H9 (cell line): ENCODE measurements at regions not wholly inside any gene's neighbourhood (a gene's known extent, or its start where the extent isn't known, plus 50 kb on each side); places are given as distances from the start of the nearest gene placed in this dataset.

Source experiments
- DNase-seq: peaks from one replicate; pipeline ENCODE4 v3.0.0-alpha.2; 2017
- H2AFZ ChIP-seq: one replicate; pipeline ENCODE4 v1.6.1; 2013; ENCODE audit warnings: mild to moderate bottlenecking, low read length, control low read depth, moderate library complexity
- H2AK5ac ChIP-seq: 2 replicates; pipeline ENCODE4 v1.6.1; 2013; ENCODE audit warnings: low read length, control low read depth, mixed read lengths; ENCODE audit not compliant: insufficient read length
- H2BK120ac ChIP-seq: one replicate; pipeline ENCODE4 v1.6.1; 2013; ENCODE audit warnings: low read depth, mild to moderate bottlenecking, low read length, control low read depth, inconsistent platforms; ENCODE audit not compliant: poor library complexity, severe bottlenecking
- H2BK12ac ChIP-seq: 2 replicates; pipeline ENCODE4 v1.6.1; 2013; ENCODE audit warnings: low read length, control low read depth, mixed read lengths, low read depth; ENCODE audit not compliant: insufficient read length
- H2BK15ac ChIP-seq: 2 replicates; pipeline ENCODE4 v1.6.1; 2013; ENCODE audit warnings: low read depth, low read length, control low read depth
- H2BK20ac ChIP-seq: one replicate; pipeline ENCODE4 v1.6.1; 2013; ENCODE audit warnings: low read depth, mild to moderate bottlenecking, low read length, control low read depth, inconsistent platforms; ENCODE audit not compliant: poor library complexity, severe bottlenecking
- H2BK5ac ChIP-seq: 2 replicates; pipeline ENCODE4 v1.6.1; 2013; ENCODE audit warnings: low read length, control low read depth, mixed read lengths; ENCODE audit not compliant: insufficient read length
- H3K14ac ChIP-seq: 2 replicates; pipeline ENCODE4 v1.6.1; 2013; ENCODE audit warnings: low read length, control low read depth; ENCODE audit not compliant: insufficient read depth
- H3K18ac ChIP-seq: 2 replicates; pipeline ENCODE4 v1.6.1; 2013; ENCODE audit warnings: low read depth, mild to moderate bottlenecking, mixed read lengths, low read length, control low read depth; ENCODE audit not compliant: insufficient read length
- H3K23ac ChIP-seq: 2 replicates; pipeline ENCODE4 v1.6.1; 2013; ENCODE audit warnings: low read length, control low read depth, mixed read lengths, low read depth; ENCODE audit not compliant: insufficient read length
- H3K23me2 ChIP-seq: 2 replicates; pipeline ENCODE4 v1.6.1; 2013; ENCODE audit warnings: low read depth, mild to moderate bottlenecking, mixed read lengths, low read length, control low read depth; ENCODE audit not compliant: insufficient read length, poor library complexity, severe bottlenecking
- H3K27ac ChIP-seq: 2 replicates; pipeline ENCODE4 v1.5.1; 2013; ENCODE audit warnings: low read length, control low read depth, mixed read lengths, low read depth; ENCODE audit not compliant: insufficient read length
- H3K27me3 ChIP-seq: 2 replicates; pipeline ENCODE4 v1.6.1; 2013; ENCODE audit warnings: low read length, control low read depth, inconsistent platforms; ENCODE audit not compliant: insufficient read depth
- H3K4ac ChIP-seq: 2 replicates; pipeline ENCODE4 v1.6.1; 2013; ENCODE audit warnings: low read depth, mild to moderate bottlenecking, control low read depth, inconsistent platforms, low read length, moderate library complexity
- H3K4me1 ChIP-seq: 2 replicates; pipeline ENCODE4 v1.6.1; 2013; ENCODE audit warnings: low read length, control low read depth, inconsistent platforms; ENCODE audit not compliant: insufficient read depth
- H3K4me2 ChIP-seq: 2 replicates; pipeline ENCODE4 v1.6.1; 2013; ENCODE audit warnings: low read length, control low read depth, mixed read lengths; ENCODE audit not compliant: insufficient read length, insufficient read depth
- H3K56ac ChIP-seq: 2 replicates; pipeline ENCODE4 v1.6.1; 2013; ENCODE audit warnings: low read depth, mild to moderate bottlenecking, mixed read lengths, low read length, control low read depth; ENCODE audit not compliant: insufficient read length
- H3K79me1 ChIP-seq: 2 replicates; pipeline ENCODE4 v1.6.1; 2013; ENCODE audit warnings: low read depth, mild to moderate bottlenecking, moderate library complexity, low read length, control low read depth, inconsistent platforms; ENCODE audit not compliant: insufficient read depth, poor library complexity, severe bottlenecking
- H3K79me2 ChIP-seq: 2 replicates; pipeline ENCODE4 v1.6.1; 2013; ENCODE audit warnings: low read length, control low read depth, inconsistent platforms; ENCODE audit not compliant: insufficient read depth
- H3K9ac ChIP-seq: 2 replicates; pipeline ENCODE4 v1.6.1; 2013; ENCODE audit warnings: low read length, control low read depth, mixed read lengths; ENCODE audit not compliant: insufficient read length; ENCODE audit errors: extremely low read depth
- H3K9me3 ChIP-seq: one replicate; pipeline ENCODE4 v1.6.1; 2013; ENCODE audit warnings: low read depth, low read length, inconsistent platforms; ENCODE audit not compliant: control insufficient read depth
- H3T11ph ChIP-seq: one replicate; pipeline ENCODE4 v1.6.1; 2013; ENCODE audit warnings: mild to moderate bottlenecking, low read length, control low read depth, inconsistent platforms
- H4K20me1 ChIP-seq: one replicate; pipeline ENCODE4 v1.6.1; 2013; ENCODE audit not compliant: control insufficient read depth, insufficient read length, insufficient read depth
- H4K5ac ChIP-seq: 2 replicates; pipeline ENCODE4 v1.6.1; 2013; ENCODE audit warnings: low read depth, mild to moderate bottlenecking, mixed read lengths, low read length, control low read depth; ENCODE audit not compliant: insufficient read length
- H4K8ac ChIP-seq: replicated peaks from 2 replicates; pipeline ENCODE4 v1.6.1; 2013; ENCODE audit warnings: low read length, control low read depth, mixed read lengths, low read depth; ENCODE audit not compliant: insufficient read length
- H4K91ac ChIP-seq: 2 replicates; pipeline ENCODE4 v1.6.1; 2013; ENCODE audit warnings: low read depth, mild to moderate bottlenecking, moderate library complexity, mixed read lengths, low read length, control low read depth; ENCODE audit not compliant: insufficient read length
- H3K27ac Mint-ChIP-seq, 3 experiments: 2 replicates in 2 of 3; 3 replicates in 1 of 3; pipeline ENCODE4 v1.8.0; 2020 to 2021; ENCODE audit warnings: mixed read lengths in 3 of 3, mild to moderate bottlenecking in 1 of 3, moderate library complexity in 1 of 3
- H3K27me3 Mint-ChIP-seq: 2 replicates; pipeline ENCODE4 v1.8.0; 2021; ENCODE audit warnings: low read depth, mild to moderate bottlenecking, moderate library complexity, mixed read lengths
- H3K36me3 Mint-ChIP-seq, 3 experiments: 2 replicates in 2 of 3; 3 replicates in 1 of 3; pipeline ENCODE4 v1.8.0; 2020 to 2021; ENCODE audit warnings: low read depth in 3 of 3, mixed read lengths in 3 of 3; ENCODE audit not compliant: insufficient read depth in 1 of 3
- H3K4me1 Mint-ChIP-seq, 2 experiments: 2 replicates each; pipeline ENCODE4 v1.8.0; 2020; ENCODE audit warnings: mixed read lengths in 2 of 2
- H3K4me3 Mint-ChIP-seq, 2 experiments: 2 replicates in 1 of 2; 3 replicates in 1 of 2; pipeline ENCODE4 v1.8.0; 2020 to 2021; ENCODE audit warnings: mild to moderate bottlenecking in 2 of 2, mixed read lengths in 2 of 2, moderate library complexity in 1 of 2
- H3K9me3 Mint-ChIP-seq, 2 experiments: 2 replicates in 1 of 2; 3 replicates in 1 of 2; pipeline ENCODE4 v1.8.0; 2020; ENCODE audit warnings: mild to moderate bottlenecking in 2 of 2, mixed read lengths in 2 of 2, moderate library complexity in 1 of 2
- WGBS: extraction: QIAGEN DNeasy Blood & Tissue Kit; methylation state at CpG from one replicate; pipeline ENCODE4 v1.1.7; 2013; ENCODE audit warnings: missing lambda C conversion rate, low lambda C conversion rate, mixed read lengths; ENCODE audit not compliant: insufficient read length; ENCODE audit errors: extremely low coverage; 5-methylcytosine and 5-hydroxymethylcytosine counted together
- TF ChIP-seq, protein P1 (sequence below): fragments of 200-600 bp; sonication (generic); conservative IDR thresholded peaks from 3 replicates; pipeline ENCODE4 v1.8.0; 2021; ENCODE audit warnings: antibody characterized with exemption, mild to moderate bottlenecking

DNA sequence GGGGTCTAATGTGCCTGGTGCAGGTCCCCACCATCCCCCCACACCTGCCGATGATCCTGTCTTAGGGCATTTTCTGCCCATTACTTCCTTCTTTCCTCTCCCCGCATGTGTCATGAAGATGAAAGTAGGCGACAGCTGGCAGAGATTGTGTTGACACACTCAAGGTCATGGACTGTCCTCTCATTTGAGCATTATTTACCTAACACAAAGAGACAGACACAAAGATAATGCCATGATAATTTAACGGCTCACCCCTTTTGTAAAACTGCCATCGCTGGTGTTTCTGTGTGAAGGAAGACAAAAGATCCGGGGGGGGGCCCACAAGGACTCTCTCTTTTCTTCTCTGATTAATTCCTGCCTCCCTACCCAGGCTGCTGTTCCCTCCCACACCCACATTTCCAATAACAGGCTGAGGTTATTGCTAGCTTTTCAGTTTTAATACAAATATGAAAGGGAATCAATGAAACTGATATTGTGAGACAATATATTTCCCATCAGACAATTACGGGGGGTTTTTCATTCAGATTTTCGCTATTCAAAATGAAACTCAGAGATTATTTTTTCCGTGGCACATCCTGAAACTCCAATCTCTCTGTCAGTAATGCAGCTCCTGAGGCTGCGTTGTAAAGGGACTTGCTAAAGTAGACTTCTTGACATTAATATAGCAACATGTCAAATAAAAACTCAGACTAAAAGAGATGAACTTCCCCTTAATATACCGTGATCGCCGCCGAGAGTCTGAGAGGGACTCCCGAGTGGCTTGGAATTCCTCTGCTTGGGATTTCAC, 561.1 kb downstream of the NPHP4 start:
- no peaks in the 10 kb centered on the region for H4K20me1 ChIP-seq
- peaks cover 32% of the 10 kb centered on the region for H3K27me3 Mint-ChIP-seq
- H3K18ac ChIP-seq, result no peak overlapping the region
- no peak overlapping the region for H3K27ac Mint-ChIP-seq
- no peak overlapping the region for H2BK15ac ChIP-seq
- no peak overlapping the region for H2BK120ac ChIP-seq
- no peak overlapping the region for H4K8ac ChIP-seq
- no peak overlapping the region for H2BK20ac ChIP-seq
- no peak overlapping the region for H3K4ac ChIP-seq
- peaks cover 35 to 44% of the 10 kb centered on the region in 2 experiments for H3K4me1 Mint-ChIP-seq
- no peak overlapping the region for H3K14ac ChIP-seq
- no peak overlapping the region for H3K9ac ChIP-seq
- H3K27me3 ChIP-seq, result peaks cover 2% of the 10 kb centered on the region; the same call in 1 of the 2 replicates
- H2AK5ac ChIP-seq, result no peak overlapping the region
- no peak overlapping the region for H3K27ac ChIP-seq
- no peaks in the 10 kb centered on the region for H3K79me2 ChIP-seq
- WGBS, result no CpG with 5 or more reads among the region's 15 CpGs
- H3K9me3 ChIP-seq, result no peaks in the 10 kb centered on the region
- H3K79me1 ChIP-seq, result no peaks in the 10 kb centered on the region
- H2BK12ac ChIP-seq, result no peak overlapping the region
- H3K23ac ChIP-seq, result no peak overlapping the region
- no peaks in the 10 kb centered on the region for H3K23me2 ChIP-seq
- no peaks in the 10 kb centered on the region for H3K36me3 Mint-ChIP-seq
- H2BK5ac ChIP-seq, result no peak overlapping the region
- H2AFZ ChIP-seq, result no peak overlapping the region
- H3T11ph ChIP-seq, result no peak overlapping the region
- no peak for DNase-seq
- H4K91ac ChIP-seq, result no peak overlapping the region
- no peak overlapping the region for H3K4me3 Mint-ChIP-seq
- TF ChIP-seq, protein P1, sequence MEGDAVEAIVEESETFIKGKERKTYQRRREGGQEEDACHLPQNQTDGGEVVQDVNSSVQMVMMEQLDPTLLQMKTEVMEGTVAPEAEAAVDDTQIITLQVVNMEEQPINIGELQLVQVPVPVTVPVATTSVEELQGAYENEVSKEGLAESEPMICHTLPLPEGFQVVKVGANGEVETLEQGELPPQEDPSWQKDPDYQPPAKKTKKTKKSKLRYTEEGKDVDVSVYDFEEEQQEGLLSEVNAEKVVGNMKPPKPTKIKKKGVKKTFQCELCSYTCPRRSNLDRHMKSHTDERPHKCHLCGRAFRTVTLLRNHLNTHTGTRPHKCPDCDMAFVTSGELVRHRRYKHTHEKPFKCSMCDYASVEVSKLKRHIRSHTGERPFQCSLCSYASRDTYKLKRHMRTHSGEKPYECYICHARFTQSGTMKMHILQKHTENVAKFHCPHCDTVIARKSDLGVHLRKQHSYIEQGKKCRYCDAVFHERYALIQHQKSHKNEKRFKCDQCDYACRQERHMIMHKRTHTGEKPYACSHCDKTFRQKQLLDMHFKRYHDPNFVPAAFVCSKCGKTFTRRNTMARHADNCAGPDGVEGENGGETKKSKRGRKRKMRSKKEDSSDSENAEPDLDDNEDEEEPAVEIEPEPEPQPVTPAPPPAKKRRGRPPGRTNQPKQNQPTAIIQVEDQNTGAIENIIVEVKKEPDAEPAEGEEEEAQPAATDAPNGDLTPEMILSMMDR, result no peak
- no peak overlapping the region for H3K4me2 ChIP-seq
- peaks cover 12% of the 10 kb centered on the region for H3K4me1 ChIP-seq
- no peak overlapping the region for H3K56ac ChIP-seq
- no peak overlapping the region for H4K5ac ChIP-seq
- no peaks in the 10 kb centered on the region for H3K9me3 Mint-ChIP-seq
